ENCODE measurements at regions not wholly inside any gene's neighbourhood (a gene's known extent, or its start where the extent isn't known, plus 50 kb on each side); places are given as distances from the start of the nearest gene placed in this dataset.
A peak's percentile ranks its signal among the peaks of the same experiment; 100 is the strongest.
"Not testable (repeated sequence)": the region's sequence is repeated elsewhere in the genome, so short reads cannot be mapped to it uniquely, and the experiment has no call there.

- DNase-seq (ENCODE audit: low read depth in 2 of 2), result no peak
Observed at GRCh38 chrX:110964786-110965185, 131.2 kb upstream of the PAK3 start.

- no peak for DNase-seq (ENCODE audit: low read depth in 2 of 2)
Observed at GRCh38 chrX:110962451-110962850, 133.5 kb upstream of the PAK3 start.

DNA sequence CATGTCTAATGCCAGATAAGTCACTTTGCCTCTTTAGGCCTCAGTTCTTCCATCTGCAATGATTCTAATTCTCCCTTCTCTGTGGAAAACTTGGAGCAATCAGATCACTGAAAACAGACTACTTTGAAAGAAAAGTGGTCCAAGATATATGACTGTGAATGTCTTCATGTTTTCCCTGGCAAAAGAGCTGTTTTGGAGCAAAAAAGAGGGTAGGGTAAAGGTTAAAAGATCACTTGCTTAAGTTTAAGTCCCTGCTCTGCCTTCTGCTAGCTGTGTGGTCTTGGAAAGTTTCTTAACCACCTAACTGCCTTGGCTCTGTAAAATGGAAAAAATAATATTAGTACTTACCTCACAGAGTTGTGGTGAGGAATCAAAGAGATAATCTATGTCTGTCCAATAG, 140.3 kb upstream of the PAK3 start:
- DNase-seq (ENCODE audit: low read depth in 2 of 2), result no peak

DNA sequence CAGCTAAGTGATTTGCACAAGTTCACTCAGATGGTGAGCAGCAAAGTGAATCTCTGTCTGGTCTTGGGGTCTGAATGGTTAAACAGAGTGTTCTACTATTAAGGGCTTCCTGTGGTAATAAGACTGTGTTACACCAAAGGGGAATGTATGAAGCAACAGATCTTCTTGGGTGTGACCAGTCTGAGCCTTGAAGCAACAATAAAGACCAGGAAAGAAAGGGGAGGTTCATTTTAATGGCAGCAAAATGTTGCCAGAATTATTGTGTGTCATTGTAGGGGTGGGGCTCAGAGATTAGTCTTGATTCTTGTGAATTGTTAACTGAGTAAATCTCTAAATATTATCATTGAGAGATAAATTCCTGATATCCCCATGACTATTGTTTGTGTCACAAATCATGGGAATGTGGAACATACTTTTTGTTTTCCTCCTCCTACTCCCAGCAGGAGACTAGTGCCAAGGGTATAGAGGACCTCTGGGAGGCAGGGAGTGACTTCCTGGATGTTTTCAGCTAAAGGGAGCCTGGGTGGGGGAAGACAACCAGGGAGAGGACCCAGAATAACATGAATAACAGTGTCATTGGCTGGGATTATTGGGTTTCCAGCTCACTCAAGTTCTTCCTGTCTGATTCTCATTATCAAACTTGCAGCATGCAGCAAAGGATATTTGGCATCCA, 141.4 kb upstream of the PAK3 start:
- no peak for DNase-seq (ENCODE audit: low read depth in 2 of 2)

- no peak for DNase-seq (ENCODE audit: low read depth in 2 of 2)
Observed at GRCh38 chrX:110951472-110952269, 144.3 kb upstream of the PAK3 start.

DNA sequence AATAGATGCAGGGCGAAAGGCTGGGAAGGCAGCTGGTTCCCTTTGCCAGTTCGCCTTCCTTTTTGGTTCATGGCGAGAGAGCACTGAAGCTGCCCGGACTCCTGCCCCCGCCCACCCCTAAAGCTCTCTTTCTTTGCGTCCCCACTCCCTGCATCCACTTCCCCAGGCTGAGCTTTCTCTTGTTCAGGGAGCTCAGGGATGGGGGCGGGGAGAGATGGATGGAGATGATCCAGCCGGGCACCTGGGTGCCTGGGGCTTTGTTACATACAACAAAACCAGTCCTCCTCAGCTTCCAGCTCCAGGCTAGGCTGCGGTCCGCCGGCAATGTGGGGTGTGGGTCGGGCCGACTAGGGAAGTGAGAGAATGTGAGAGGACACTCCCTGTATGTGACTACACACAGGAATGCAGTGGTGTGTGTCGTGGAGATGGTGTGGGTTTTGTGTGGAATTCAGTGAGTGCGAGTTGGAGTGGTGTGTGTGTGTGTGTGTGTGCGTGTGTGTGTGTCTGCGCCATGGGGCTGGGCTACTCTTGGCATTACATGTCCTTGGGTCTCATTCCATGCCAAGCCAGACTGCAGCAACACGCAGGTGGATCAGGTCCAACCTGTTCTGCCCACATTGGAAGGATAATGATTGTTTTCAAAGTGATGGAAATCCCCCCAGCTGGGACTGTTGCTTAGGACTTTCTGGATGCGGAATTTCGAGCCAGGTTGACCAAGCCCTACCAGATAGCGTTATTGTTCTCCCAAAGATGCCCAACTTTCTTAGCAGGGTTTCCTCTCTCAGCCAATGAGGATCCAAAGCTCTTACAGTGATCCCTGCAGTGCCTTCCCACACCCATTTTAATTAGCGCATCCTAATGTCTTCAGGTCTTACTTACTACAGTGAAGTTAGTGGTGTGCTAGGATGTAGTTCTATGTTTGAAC, 149.4 kb upstream of the CHRDL1 start:
- no peak for DNase-seq (ENCODE audit: low read depth in 2 of 2)

GRCh38 chrX:110944311-110944750, 148.7 kb upstream of the CHRDL1 start:
- DNase-seq (ENCODE audit: low read depth in 2 of 2), result no peak

DNA sequence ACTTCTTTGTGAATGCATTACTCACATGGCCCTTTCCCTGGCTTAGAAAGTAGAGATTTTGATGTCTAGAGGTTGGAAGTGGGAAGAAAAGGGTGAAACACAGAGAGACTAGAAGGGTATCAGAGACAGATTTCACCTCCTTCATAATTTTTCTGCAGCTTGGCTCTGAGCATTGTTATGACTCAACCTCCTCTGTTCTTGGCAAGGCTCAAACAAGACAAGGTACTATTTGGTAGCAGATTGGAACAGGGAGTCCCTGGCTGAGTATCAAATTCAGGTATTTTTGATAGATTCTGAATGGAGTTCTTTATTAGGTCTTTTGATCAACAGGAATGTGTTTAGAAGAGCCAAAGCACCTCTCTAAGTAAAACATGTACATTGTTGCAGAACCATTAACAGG, 146.3 kb upstream of the CHRDL1 start:
- no peak for DNase-seq (ENCODE audit: low read depth in 2 of 2)

DNA sequence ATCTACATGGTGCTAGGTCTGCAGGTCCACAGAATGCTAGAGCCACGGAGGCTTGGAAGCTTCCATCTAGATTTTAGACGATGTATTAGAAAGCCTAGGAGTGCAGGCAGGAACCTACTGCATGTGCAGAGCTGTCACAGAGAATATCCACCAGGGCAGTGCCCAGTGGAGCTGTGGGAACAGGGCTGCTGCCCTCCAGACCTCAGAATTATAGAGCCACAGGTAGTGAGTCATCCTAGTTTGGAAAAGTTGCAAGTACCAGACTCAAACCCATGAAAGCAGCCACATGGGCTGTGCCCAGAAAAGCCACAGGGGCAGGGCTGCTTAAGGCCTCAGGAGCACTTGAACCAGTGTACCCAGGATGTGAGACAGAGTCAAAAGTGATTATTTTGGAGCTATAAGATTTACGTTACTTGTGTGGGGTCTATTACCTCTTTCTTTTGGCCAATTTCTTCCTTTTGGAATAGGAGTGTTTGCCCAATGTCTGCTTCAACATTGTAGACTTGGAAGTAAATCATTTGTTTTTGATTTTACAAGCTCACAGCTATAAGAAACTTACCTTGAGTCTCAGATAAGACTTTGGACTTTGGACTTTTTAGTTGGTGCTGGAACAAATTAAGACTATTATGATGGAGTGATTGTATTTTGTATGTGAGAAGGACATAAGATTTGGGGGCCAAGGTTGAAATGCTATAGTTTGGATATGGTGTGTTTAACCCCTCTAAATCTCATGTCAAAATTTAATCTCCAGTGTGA, 143.5 kb upstream of the CHRDL1 start:
- no peak for DNase-seq (ENCODE audit: low read depth in 2 of 2)

DNA sequence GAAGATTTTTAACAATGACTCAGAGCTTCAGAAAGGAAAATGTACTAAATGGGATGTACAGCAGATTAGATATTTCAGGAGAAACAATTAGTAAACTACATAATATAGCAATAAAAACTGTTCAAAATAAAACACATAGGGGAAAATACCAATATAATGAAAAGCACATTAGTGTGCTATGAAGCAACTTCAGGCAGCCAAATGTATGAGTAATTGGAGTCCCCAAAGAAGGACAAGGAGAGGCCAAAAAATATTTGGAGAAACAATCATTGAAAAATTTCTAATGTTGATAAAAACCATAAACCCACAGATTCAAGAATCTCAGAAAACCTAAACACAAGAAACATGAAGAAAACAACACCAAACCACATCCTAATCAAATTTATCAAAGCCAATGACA, 129.3 kb upstream of the CHRDL1 start:
- no peak for DNase-seq (ENCODE audit: low read depth in 2 of 2)

- DNase-seq (ENCODE audit: low read depth in 2 of 2), result no peak
Observed at GRCh38 chrX:110920991-110921390, 125.4 kb upstream of the CHRDL1 start.

DNA sequence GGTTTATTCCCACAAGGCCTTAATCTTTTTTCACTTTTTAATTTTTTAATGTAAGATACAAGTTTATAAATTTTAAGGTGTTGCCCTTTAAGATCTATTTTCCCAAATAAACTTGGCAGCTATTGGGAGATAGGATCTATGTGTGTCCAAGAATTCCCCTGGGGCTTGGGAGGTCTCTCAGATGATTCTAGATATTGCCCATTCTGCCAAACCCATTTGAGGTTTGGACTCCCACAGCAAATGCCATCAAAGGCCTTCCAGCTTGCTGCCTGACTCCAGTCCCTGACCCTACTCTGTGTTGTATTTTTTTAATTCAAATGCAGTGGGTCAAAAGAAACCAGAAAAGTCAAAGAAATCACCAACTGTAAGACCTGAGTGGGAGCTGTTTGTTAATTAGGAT, 120.0 kb upstream of the CHRDL1 start:
- DNase-seq (ENCODE audit: low read depth in 2 of 2), result no peak

DNA sequence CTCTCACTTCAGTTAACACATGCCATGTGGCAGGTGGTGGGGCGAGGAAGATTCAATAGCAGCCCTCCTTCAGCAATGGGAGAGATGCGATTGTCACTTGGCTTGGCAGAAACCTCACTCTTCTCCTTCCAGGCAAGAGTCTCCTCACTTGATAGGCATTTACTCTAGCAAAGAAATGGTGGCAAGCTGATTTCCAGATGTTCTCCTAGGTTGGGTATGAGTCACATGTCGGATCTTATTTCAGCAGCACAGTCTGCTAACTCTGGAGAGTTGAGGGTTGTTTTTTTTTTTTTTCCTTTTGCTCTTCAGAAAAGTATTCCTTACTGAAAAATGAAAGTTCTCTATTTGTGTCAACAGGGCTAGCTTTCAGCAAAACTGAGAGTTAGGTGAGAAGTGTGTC, 119.5 kb upstream of the CHRDL1 start:
- DNase-seq (ENCODE audit: low read depth in 2 of 2), result peak; percentile 55 to 58

DNA sequence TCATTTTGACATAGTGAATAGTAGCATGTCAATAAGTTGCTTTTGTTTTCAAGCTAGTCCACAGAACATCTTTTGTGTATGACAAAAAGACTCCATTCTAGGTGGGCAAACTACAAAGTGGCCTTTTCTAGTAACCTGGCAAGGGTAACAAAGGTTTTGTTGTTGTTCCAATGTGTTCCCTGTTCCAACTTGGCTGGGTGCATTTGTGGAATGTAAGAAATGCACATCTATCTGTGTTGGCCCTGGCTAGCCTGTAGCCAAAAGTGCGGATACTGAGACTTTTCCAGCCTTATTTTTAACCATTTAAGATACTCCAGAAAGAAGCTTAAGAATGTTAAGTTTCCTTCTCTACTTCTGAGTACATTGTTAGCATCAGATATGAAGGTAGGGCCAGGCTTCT, 118.7 kb upstream of the CHRDL1 start:
- DNase-seq (ENCODE audit: low read depth in 2 of 2), result no peak

GRCh38 chrX:110904747-110905146, 109.1 kb upstream of the CHRDL1 start:
- not testable (repeated sequence) for DNase-seq (ENCODE audit: low read depth in 2 of 2)

- no peak for DNase-seq (ENCODE audit: low read depth in 2 of 2)
Observed at GRCh38 chrX:110881971-110882370, 86.4 kb upstream of the CHRDL1 start.

- DNase-seq (ENCODE audit: low read depth in 2 of 2), result no peak
Observed at GRCh38 chrX:110877326-110877725, 81.7 kb upstream of the CHRDL1 start.

DNA sequence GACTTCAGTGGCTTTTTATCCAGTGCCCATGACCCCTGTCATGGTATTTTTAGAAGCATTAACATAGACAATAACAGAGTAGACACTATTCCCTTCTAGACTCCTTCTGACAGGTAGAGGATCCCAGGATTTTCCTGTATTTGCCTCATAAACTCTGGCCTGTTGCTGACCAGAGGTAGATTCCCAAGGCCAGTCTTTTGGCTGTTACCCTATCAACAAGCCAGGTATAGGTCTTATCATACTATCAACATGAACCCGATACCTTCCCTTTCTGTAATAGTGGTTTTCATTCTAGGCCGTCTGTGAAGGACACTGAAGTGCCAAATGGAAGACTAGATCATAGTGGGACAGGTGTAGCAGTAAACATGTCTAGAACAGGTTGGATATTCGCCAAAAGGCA, 76.2 kb upstream of the CHRDL1 start:
- DNase-seq (ENCODE audit: low read depth in 2 of 2), result no peak

- no peak for DNase-seq (ENCODE audit: low read depth in 2 of 2)
Observed at GRCh38 chrX:110866421-110866820, 70.8 kb upstream of the CHRDL1 start.

GRCh38 chrX:110863883-110864282, 68.3 kb upstream of the CHRDL1 start:
- DNase-seq (ENCODE audit: low read depth in 2 of 2), result no peak

GRCh38 chrX:110858565-110858964, 62.9 kb upstream of the CHRDL1 start:
- DNase-seq (ENCODE audit: low read depth in 2 of 2), result no peak

DNA sequence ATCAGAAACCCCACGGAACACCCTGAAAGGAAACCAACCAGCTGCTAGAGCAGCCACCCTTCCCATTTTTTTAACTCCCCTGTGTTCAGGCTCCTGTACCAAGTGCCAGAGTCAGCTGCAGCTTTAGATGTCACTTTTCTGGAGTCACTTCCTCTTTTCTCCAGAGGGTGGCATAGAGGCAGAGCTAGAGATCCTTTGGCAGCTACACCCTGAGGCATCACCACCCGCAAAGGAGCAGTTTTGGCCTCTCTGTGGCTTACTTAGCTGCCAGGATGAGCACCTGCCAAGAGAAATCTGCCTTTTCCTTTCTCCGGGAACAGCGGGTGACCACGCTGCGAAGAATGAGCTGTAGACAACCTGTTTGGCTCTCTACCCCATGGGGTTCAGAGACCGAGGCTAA, 58.0 kb upstream of the CHRDL1 start:
- DNase-seq (ENCODE audit: low read depth in 2 of 2), result no peak
